HG03558 (cell line): ENCODE measurements at regions not wholly inside any gene's neighbourhood (a gene's known extent, or its start where the extent isn't known, plus 50 kb on each side); places are given as distances from the start of the nearest gene placed in this dataset.

Experiments
- ATAC-seq: cut with Tn5 transposase; IDR thresholded peaks from one replicate; pipeline ENCODE4 v1.9.1; 2021; ENCODE audit warnings: moderate number of reproducible peaks; ENCODE audit not compliant: unreplicated experiment; ENCODE audit errors: extremely low read depth

DNA sequence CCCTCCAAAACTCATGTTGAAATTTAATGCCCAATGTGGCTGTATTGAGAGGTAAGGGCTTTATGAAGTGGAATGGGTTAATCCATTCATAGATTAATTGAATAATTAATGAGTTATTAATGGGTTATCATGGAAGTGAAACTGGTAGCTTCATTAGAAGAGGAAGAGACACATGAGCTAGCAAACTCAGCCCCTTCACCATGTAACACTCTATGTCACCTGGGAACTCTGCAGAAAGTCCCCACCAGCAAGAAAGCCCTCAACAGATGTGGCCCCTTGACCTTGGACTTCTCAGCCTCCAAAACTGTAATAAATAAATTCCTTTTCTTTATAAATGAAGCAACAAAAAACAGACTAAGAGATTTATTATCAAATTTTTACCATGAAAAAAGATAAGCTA is 223.5 kb downstream of the KLF12 start:
- no peak for ATAC-seq

DNA sequence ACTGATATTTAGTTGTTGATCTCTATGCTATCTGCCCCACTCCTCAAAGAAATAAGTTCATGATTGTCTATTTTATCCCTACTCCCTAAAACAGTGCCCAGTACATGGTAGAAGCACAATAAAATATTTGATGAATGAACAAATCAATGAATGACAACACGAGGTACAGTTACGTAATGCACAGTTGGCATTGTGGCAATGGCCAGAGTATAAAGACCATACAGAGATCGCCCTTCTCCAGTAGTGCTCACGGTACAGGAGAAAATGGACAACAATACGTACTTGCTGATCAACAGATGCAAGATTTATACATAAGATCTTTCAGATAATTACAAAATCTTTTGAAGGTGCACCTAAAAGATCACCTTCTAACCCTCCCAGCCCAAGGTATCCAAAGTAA is 225.4 kb downstream of the KLF12 start:
- ATAC-seq, result no peak

DNA sequence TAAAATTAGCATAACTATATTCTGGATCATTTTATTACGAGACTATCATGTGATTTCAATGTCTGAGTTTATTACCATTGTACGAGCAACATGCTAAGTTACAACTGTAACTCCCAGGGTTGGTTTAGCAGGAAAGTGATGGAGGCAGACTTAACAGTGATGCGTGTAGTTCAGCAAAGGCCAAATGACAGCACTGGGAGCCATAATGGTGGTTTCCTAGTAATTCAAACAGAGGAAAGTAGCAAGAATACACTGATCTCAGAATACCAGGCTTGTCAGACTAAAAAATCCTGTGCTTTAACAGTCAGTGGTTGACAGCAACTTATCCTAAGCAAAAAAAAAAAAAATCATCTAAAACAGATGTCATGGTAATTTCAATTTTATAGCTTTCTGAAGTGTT is 229.6 kb downstream of the KLF12 start:
- ATAC-seq, result no peak

DNA sequence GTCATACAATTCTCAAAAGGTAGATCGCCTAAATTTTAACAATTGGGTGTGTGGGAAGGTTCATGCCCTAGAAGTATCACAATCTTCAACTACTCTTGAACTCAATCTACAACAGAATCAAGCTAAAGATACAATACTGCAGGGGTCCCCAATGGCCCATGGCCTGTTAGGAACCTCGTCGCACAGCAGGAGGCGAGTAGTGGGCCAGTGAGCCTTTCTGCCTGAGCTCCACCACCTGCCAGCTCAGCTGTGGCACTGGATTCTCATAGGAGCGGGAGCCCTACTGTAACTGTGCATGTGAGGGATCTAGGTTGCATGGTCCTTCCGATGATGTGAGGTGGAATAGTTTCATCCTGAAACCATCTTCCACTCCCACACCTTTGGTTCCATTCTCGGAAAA is 230.6 kb downstream of the KLF12 start:
- no peak for ATAC-seq

DNA sequence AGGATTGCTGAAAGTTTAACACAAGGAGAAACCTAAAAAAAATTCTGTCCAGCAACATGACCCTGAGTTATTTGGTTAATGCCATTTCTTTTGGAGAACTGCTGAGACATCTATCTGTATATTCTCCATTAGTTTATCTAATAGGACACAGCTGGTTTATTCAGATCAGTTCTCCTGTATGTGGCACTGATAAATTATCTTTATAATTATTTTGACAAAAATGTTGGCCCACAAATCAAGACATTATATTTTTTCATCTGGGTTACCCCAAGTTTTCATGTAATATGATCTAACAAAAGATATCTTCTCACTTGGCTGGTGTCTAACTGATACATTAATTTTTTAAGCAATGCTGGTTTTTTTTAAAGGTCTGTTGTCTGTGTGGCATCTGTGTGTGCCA is 231.4 kb downstream of the KLF12 start:
- ATAC-seq, result no peak

DNA sequence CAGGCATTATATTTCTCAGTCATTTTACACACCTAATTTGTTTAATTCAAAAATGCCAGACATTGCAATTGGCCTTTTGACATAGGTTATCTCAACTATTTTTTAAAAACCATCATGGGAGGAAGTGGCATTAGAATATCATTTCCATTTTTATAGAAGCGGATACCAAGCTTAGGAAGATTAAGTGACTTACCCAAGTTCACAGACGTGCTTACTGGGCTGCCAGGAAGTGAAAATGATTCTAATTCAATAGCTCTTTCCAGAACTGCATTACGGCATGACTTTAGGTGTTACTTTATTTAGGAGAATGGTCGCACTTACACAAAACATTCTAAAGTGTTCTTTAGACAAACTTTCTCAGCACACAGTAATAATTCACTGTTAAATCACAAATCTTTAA is 231.9 kb downstream of the KLF12 start:
- ATAC-seq, result no peak

DNA sequence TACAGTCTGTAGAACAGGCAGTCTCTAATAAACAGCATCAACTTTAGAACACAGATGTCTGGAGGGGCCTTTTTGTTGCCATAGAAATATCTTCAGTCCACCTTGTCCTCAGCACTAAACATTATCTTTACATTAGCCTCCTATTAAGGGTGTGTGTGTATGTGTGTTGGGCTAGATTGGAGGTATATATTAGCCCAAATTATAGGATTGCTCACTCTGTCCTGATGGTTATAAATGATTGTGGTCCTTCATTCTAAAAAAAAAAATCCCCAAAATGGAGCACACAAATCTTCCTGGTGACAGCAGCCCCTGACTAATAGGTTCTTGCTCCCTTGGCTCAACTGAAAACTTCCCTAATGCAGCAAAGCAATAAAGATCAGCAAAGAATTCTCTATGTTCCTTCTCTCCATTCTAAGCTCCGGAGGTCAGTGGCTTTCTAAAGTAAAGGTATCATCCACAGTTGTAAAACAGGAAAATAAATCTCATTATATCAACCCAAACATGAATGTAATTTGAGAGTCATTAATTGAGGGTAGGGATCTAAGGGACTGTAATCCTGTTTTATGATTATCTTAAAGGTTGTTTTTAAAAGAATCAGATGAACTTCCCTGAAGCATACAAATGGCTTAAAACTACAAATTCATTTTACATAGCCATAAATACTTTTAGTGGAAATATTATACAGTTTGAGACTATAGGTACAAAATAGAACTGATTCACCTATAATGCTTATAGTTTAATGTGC is 232.7 kb downstream of the KLF12 start:
- ATAC-seq, result no peak

DNA sequence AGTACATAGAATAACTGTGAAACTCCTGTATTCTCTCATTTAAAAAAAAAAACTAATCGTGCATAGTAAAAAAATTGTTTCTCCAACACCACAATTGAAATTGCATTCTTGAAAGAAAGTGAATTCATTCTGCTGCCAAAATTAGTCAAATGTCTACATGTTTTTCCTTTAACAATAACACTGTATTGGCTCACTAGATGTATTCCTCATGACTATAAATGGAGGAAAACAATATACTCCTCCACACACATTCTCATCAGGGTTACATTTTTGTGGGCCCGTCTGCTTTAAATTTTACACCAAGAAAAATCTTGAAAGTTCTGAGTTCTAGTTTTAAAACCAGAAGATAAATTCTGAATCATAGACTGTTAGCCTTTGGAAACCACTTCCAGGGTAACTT is 233.6 kb downstream of the KLF12 start:
- ATAC-seq, result no peak

DNA sequence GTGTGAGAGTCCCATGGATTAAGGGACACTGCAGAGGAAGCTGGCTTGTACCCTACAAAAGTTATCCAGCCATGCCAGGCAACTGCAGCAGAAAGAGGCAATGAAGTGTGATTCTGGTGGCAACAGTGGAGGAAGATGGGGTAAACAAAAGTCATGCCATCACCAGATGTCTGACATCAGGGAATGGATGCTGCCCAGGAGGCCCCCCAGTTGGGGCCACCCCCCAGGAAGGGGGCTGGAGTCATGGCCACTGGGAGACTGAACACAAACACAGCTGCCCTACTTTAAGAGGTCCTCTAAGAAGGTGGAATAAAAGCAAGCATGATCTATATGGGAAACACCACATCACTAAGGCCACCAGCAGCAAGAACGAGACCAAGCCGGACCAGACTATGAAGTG is 235.3 kb downstream of the KLF12 start:
- ATAC-seq, result no peak

DNA sequence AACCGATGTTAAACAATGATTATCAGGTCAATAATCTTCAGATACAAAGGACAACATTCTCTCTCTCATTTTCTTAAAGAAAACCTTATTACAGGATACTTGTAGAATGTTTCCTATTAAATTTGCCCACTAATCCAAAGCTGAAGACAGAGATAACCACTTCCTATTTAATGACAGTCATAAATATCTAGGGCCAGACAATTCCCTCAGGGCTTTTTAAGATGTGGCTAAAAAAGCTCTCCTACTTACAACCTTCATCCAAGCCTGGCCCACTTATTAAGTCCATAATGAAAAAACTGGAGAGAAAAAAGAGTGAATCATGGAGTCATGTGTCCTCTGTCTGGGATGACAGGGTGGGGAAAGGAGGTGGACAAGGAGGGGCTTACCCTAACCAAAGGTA is 235.9 kb downstream of the KLF12 start:
- no peak for ATAC-seq

DNA sequence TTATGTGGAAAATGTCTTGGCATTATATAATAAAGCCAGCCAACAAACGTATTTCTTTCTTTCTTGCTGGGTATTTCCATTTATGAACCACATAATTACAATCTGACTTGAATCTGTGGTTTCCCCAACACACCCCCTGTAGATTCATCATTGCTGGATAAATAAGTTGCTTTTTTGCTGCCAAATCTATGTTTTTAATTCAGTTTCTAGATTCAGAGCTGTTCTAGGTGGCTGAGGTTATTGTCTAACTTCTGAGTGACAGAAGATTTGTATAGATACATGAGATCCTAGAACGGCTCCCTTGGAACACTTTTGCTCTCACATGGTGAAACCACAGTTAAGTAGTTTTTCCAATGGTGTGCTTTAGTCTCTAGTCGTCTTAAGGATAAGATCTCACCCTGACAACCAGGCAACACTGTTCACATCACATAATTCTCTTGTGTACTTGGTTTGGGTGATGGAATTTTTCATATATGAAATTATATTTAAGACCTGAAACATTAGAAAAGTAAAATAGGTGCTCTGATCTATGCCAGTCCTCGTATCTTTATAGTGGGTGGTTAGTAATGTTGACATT is 239.1 kb downstream of the KLF12 start:
- no peak for ATAC-seq

DNA sequence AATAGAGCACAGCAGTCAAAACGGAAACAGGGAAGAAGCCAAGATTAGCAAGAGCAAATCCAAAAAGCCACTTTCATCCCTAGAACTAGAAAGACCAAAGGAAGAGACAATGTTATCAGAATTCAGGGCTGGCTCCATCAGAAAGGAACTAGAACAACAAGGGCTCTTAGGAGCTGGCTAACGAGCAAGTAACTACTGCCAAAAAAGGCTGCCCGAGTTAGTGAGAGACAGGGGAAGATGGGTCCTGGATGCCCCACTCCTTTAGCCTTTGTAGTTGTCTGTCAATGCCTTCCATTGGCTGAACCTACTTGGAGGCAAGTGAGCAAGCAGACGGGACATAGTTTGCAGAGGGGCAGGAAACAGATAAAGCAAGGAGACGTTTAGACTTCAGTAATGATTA is 240.4 kb downstream of the KLF12 start:
- no peak for ATAC-seq

DNA sequence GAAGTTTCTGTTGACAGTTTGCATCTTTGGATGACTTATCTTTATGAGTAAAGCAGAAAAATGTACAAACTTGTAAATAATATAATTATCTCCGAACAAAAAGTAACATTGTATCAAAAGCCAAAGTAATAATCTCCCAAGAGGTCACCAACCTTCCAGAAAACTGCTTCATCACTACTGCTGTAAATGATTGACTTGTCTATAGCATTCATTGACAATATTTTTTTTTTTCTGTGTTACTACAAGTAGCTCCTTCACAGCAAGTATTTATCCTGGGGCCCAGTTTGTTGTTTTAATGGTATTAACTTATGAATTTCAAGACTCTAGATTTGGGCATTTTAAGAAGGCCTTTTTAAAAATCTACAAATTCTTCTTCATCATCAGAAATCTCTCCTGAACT is 242.4 kb downstream of the KLF12 start:
- no peak for ATAC-seq

DNA sequence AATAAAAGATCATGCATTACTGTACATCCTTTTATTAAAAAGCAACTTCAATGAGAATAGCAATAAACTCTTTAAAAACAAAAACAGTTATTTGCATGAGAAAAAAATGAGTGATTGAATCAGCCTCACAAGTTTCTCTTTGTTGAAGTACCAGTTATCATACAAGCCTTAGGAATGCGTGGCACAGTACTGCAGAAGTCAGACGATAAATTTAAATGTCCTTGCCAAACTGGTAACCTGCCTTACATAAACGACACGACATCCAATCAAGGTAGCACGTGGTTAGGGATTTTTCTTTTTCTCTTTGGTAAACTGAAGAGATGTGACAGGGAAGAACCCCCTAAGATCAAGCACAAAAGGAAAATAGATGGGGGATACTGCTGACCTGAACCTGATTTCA is 251.0 kb downstream of the KLF12 start:
- no peak for ATAC-seq

DNA sequence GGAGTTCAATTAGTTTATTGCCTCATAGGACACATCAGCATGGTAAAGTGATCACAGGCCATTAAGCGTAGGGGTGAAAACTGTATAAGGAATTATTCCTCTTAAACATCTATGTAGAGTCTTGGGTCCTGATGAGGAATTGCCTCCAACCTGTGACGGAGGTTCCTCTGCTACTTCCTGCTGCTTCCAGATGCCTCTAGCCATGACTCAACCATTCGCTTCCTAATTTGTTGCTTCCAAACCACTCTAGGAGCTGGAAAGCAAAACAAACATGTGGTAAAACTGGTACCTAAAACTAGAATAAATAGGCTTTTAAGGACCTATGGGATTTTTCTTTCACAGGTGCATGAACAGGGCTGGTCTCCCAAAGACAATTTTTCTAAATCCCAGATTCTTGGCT is 253.8 kb downstream of the KLF12 start:
- ATAC-seq, result no peak

DNA sequence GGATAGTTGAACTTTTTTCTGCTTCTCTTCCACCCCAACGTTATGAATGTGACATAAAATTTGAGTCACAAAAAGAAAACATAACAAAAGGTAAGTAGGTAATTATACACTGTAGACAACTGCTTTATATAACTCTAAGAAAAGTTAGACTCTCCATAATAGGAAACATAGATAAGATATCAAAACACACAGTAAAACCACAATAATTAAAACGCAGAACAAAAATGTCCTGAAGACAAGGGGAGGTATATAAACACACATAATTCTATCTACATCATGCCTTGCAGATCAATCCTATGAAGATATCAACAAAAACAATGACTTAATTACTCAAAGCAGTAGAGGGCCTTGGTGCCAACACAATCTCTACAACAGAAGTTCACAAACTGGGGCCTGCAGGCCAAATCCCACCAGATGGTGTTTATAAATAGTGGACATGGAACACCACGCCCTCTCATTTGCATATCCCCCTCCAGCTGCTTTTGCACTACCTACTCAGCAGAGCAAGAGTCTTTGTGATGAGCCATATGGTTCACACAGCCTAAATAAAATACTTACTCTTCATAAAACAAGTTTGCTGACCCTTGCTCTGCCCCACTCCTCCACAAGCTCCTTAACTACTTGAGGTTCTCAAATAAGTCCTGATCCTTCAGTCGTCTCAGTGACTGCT is 254.7 kb downstream of the KLF12 start:
- ATAC-seq, result no peak

DNA sequence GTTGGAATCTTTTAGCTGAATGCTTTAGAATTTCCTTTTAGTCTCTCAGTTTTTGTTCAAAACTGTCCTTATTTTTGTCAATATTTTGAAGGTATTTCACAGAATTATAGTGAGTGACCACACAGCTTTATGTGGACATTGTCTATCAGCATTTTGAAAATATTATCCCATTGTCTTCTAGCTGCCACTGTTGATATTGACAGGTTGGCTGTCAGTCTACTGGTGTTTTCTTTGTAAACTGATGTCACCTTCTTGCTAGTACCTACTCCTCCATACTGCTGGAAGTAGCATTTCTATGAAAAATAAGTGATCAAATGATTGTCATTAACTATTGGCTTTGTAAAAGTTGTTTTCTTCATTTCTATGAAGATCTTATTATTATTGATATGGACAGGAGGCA is 256.8 kb downstream of the KLF12 start:
- ATAC-seq, result no peak

DNA sequence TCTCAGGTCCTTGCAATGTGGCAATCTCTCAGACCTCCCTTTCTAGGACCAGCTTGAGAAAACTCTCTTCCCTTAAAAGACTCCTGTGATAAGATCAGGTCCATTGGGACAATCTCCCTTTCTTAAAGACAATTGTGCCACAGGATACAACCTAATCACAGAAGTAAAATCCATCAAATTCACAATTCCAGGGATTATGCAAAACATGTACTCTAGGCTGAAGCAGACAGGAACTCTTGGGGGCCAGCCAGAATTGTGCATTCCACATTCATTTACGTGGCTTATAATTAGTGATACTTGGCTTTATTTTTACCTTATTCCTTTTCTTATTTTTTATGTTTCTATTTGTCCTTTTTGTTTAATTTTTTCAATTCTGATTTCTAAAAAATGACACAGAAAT is 257.9 kb downstream of the KLF12 start:
- ATAC-seq, result no peak

DNA sequence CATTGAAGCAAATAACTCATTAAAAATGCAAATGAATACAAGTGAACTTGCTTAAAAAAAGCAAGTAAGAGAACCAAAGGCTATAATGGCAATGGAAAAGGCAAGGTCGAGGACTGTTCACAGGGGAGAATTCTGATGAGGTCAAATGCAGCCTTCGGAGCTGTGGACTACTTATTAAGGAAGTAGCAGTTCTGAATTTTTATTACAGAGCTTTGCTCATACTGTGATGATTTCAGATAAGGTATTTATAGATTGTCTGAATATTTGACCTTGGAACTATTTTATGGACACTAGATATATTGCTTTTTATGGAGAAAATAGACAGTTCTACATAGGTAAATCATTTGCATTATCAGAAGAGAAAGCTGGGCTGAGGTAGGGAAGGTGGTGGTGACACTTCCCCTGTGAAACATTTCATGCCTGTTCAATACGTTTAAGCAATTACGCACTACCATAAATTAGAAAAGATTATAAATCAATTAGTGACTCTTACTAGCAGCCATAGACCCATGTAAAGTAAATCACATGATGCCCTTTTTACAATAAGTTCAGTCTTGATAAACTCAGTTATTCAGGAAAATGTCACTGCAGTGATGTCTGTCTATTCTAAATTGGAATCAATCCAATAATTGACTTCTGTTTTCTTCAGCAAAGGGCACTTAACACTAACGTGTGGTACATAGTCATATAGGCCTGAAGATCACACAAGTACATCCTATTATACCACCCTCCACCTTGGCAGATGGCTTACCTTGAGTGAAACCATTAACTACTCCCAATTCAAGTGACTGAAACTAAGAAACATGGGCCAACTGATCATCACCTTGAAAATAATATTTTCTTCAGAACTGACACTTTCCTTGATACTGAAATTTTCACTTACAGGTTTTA is 260.0 kb downstream of the KLF12 start:
- no peak for ATAC-seq

DNA sequence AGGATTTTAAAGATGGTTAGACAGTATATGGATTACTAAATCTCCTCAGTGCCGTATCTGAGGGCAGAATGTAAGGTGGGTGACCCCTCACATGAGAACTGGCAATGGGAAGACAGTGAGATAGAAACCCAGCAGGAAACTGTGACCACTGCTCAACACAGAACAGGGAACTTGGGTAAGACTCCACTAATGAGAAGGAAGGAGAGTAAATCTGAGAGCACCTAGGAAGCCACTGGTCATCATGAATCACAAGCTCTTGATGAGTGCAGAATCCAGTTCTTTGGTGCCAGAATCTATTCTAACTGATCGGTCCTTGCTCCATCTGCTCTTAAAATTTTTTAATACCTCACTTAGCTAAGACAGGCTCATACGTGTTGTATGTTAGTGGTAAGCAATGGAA is 261.8 kb downstream of the KLF12 start:
- ATAC-seq, result no peak
